H7 (cell line): ENCODE measurements at regions not wholly inside any gene's neighbourhood (a gene's known extent, or its start where the extent isn't known, plus 50 kb on each side); places are given as distances from the start of the nearest gene placed in this dataset.

Experiments used
- DNase-seq: peaks from one replicate; pipeline ENCODE4 v3.0.0; 2012
- H3K27me3 ChIP-seq: 2 replicates; pipeline ENCODE4 v1.6.0; 2011; ENCODE audit warnings: mild to moderate bottlenecking, low read length; ENCODE audit not compliant: control insufficient read depth, insufficient read depth
- H3K36me3 ChIP-seq: replicated peaks from 2 replicates; pipeline ENCODE4 v1.5.1; 2011; ENCODE audit warnings: low read length; ENCODE audit not compliant: control insufficient read depth, insufficient read depth
- H3K4me3 ChIP-seq: 2 replicates; pipeline ENCODE4 v1.5.1; 2011; ENCODE audit warnings: low read depth, mild to moderate bottlenecking, control low read depth, low read length, moderate library complexity; ENCODE audit not compliant: insufficient read depth

DNA sequence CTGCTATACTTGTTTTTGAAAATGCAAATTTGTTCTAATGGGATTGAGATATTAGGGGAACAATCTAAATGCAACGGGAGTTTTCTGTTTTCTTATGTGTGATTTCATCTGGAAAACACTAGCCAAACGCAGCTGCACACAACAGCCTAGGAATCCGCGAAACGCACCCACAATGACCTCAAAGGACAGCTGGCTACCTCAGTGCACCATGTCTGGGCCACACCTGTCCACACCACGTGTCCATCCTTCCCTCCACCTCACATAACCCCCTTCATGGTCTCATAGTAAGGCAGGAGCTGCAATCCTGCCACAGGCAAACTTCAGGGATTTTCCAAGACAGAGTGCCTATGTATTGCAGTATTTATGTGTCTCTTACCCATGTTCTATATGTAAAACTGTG is 382.5 kb upstream of the PRKCQ start:
- no peak overlapping the region for H3K4me3 ChIP-seq
- H3K27me3 ChIP-seq = no peaks in the 10 kb centered on the region
- H3K36me3 ChIP-seq = no peaks in the 10 kb centered on the region
- DNase-seq = no peak

DNA sequence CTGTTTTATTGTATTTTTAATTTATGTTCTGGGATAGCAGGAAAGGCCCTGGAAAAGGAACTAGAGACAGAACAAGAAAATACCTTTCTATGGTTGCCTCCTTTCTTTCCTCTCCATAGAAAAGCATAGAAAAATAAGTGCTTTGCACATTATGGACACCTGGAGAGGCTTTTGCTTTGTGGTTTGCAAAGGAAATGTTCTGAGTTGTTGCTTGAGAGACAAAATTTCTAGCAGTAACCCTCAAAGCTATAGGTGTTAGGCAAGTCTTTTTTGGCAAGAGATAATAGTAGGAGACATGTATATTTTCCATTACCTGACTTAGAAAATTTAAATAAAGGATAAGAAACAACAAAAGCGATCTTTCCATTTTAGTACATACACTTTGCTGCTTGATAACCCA is 378.6 kb upstream of the PRKCQ start:
- no peak for DNase-seq

DNA sequence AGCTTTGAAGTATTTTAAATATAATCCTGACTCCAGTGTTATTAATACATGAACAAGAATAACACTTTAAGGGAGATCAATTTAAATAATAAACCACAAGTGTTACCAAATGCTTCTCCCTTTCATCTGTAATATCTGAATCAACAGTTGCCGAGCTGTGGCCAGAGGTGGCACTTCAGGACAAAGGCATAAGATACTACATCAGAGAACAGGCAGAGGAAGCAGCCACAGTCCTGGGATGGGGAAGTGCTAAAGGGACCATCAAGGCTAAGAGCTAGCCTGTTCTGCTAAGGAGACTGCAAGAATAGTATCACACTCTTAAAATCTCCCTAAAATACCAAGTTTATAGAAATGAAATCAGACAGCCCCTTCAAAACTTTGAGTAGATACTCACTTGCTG is 378.2 kb upstream of the PRKCQ start:
- H3K36me3 ChIP-seq = no peaks in the 10 kb centered on the region
- peak; percentile 4 for DNase-seq
- no peaks in the 10 kb centered on the region for H3K27me3 ChIP-seq
- H3K4me3 ChIP-seq = no peak overlapping the region

More for the DNA sequence above, 378.6 kb upstream of the PRKCQ start:
- H3K4me3 ChIP-seq = no peak overlapping the region
- no peaks in the 10 kb centered on the region for H3K36me3 ChIP-seq
- no peaks in the 10 kb centered on the region for H3K27me3 ChIP-seq

DNA sequence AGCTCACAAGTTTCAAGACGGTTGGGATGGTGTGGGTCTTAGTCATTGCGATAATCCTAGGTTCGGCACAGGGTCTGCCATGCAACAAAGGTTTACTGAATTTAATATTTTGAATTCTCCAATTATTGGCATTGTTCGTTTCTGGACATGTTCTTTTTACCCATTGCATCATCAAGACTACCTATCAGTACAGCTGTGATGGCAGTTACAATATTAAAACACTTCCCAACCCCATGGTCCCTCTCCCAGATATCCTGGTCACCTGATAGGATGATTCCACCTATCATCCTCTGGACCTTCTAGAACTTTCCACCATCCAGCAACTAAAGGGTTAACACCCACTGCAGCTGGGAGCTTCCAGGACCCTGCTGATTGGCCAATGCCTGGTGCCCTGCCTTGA is 377.8 kb upstream of the PRKCQ start:
- no peaks in the 10 kb centered on the region for H3K27me3 ChIP-seq
- H3K4me3 ChIP-seq = no peak overlapping the region
- H3K36me3 ChIP-seq = no peaks in the 10 kb centered on the region
- DNase-seq = peak; percentile 11

DNA sequence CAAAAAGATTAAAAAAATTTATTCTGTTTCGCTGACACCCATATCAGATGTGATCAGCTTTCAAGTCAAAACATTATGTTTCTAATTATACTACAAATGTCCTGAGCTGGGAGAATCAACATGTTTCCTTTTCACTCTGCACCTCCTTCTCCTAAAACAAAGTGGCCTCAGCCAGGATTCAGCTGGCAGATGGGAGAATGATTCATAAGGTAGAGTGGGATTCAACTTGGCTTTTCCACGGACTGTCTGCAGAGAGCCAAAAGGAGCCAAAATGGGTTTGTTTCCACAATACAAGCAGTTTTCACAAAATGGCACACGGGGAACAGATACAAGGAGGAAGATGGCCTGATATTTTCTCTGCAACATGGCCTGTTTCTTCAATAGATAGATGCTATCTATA is 376.5 kb upstream of the PRKCQ start:
- Histone ChIP-seq H3K36me3 (no peaks in the 10 kb centered on the region), H3K27me3 (no peaks in the 10 kb centered on the region), H3K4me3 (no peak overlapping the region)
- DNase-seq = no peak

DNA sequence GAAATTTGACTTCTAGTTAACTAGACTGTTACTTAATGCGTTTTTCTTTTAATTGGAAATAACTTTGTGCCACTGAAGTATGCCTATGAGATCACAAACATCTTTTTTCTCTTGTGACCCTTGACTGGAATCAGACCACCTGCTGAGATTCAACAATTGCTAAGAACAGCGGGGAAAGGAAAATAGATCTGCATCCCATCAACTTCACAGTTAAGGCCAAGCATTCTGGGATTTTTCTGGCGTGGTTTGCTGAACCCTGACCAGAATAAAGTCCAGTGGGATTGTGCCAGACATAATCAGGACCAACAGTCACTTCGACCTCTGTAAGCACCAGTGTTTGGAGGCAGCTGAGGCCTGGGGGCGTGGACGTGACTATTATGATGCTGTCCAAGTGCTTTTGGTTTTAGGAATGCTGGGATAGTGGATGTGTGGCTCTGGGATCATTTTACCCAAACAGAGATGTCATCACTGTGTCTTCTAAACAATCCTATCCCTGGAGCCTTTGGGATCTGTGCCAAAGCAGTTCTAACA is 373.3 kb upstream of the PRKCQ start:
- Histone ChIP-seq H3K27me3 (no peaks in the 10 kb centered on the region), H3K36me3 (no peaks in the 10 kb centered on the region), H3K4me3 (no peak overlapping the region)
- DNase-seq = peak; percentile 9

DNA sequence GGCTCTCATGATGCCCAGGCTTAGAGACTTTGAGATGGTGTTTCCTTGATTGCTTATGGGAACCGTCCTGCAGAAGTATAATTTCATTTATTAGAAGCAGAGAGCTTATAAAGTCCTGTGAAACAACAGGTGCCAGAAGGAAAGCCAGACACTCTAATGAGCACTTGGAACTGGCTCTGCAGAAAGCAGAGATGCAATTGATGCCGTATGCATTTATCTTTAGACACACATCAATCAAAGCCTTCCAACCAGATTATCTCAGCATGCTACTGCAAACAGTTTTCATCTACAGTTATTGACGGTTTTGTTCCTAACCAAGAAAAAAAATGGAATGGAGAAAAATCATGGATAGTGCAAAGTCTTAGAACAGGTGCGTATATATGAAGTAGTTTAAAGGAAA is 371.7 kb upstream of the PRKCQ start:
- no peak for DNase-seq
- Histone ChIP-seq H3K36me3 (no peaks in the 10 kb centered on the region), H3K27me3 (no peaks in the 10 kb centered on the region), H3K4me3 (no peak overlapping the region)

DNA sequence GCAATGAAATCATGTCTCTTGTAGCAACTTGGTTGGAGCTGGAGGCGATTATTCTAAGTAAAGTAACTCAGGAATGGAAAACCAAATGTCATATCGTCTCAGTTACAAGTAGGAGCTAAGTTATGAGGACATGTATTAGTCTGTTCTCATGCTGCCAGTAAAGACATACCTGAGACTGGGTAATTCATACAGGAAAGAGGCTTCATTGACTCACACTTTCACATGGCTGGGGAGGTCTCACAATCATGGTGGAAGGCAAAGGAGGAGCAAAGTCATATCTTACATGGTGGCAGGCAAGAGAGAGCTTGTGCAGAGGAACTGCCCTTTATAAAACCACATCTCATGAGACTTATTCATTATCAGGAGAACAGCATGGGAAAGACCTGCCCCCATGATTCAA is 370.1 kb upstream of the PRKCQ start:
- H3K4me3 ChIP-seq = no peak overlapping the region
- H3K36me3 ChIP-seq = no peaks in the 10 kb centered on the region
- no peak for DNase-seq
- no peaks in the 10 kb centered on the region for H3K27me3 ChIP-seq

DNA sequence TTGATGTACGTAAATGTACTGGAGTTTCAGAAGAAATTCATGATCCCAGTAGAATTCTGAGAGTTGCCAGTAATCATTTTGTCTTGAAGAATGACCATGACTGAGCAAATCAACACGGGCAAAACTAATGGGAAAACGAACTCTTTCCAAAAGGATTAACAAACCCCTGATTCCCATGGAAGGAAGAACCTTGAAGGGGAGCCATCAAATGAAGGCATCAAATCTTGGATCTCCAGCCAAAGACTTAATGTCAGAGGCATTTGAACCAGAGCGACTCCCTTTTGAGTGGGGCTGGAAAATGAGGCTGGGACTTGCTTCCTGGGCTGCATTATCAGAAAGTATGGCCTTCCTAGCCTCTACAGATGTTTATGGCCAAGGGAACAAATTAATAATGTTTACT is 364.4 kb upstream of the PRKCQ start:
- DNase-seq = no peak
- no peaks in the 10 kb centered on the region for H3K27me3 ChIP-seq

DNA sequence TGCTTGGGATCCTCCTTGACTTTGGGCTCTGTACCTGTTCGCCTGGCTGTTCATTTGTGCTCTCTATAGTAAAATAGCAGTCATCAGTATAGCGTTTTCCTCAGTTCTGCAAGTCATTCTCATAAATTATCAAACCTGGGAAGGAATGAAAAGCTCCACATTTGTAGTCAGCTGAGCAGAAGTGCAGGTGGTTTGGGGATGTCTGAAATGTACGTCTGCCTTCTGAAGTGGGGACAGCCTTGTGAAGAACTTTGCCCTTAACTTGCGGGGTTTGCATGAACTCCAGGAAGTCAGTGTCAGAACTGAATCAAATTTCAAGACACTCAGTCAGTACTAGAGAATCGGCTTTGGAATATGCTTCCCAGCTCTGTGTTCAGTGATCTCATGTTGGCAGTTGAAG is 358.3 kb upstream of the PRKCQ start:
- H3K4me3 ChIP-seq = no peak overlapping the region
- no peaks in the 10 kb centered on the region for H3K27me3 ChIP-seq
- no peaks in the 10 kb centered on the region for H3K36me3 ChIP-seq
- no peak for DNase-seq

More for the DNA sequence above, 364.4 kb upstream of the PRKCQ start:
- H3K36me3 ChIP-seq = no peaks in the 10 kb centered on the region
- H3K4me3 ChIP-seq = no peak overlapping the region

DNA sequence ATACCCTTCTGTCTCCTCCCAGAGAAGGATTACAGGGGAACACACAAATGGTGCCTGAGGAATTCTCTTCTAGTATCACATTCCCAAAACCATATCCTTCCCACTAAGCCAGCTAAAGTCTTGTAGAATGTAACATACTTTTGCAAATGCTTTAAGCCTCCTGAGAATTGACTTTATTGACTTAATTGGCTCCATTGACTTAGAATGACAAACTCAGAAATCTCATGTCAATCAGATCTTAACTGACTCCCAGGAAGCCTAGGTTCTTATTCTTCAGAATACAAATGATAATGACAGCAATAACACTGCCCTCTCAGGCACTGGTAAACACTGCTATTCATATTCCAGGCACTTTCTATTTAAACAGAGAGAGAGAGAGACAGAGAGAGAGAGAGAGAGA is 356.9 kb upstream of the PRKCQ start:
- H3K4me3 ChIP-seq = no peak overlapping the region

DNA sequence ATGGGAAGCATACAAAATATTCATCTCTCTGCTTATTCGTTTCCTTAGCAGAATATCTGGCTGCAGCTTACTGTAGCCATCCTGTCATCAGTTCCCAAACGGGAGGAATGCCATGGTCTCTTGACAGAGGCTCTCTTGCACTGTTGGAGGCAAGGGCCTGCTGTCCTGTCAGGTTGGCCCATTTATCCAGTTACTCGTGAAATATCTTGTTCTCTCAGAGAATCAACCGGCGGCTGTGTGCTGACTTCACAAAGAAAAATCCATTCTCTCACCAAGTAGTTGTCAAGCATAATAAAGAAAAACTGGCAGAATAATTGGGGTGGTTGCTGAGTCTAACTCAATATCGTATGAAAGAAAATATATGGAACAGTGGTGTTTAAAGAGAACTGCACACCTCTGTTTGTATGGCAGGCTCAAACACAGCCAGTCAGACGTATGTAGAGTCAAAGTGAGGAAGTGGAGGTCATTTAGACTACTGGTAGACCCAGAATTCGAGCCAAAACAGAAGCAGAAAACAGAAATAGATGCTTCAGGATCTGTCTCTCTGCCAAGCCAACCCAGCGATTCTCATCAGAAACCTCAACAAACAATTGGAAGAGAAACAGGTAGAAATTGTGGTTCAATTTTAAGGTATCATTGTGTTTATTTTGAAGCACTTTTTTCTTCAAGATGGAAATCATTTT is 349.2 kb upstream of the PRKCQ start:
- H3K27me3 ChIP-seq = no peaks in the 10 kb centered on the region
- no peaks in the 10 kb centered on the region for H3K36me3 ChIP-seq
- DNase-seq = no peak
- no peak overlapping the region for H3K4me3 ChIP-seq

More for the DNA sequence above, 356.9 kb upstream of the PRKCQ start:
- Histone ChIP-seq H3K36me3 (no peaks in the 10 kb centered on the region), H3K27me3 (no peaks in the 10 kb centered on the region)
- DNase-seq = no peak

DNA sequence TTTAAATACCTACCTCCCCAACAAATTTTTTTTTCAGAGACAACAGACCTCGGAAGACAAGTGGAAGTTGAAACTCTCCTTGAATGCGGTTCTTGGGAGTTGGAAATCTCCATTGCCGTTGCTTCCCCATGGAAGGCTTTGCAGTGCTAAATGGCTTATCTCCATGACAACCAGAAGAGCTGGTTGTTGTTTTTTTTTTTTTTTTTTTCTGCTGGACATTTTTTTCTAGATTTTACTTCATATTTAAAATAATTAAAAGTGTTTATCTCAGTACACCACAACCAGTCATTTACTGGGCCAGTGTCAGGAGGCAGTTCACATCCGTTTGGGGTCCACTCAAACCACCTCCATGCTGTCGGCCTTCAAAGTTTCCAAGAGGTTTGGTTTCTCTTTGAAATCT is 348.5 kb upstream of the PRKCQ start:
- no peak for DNase-seq
- Histone ChIP-seq H3K27me3 (no peaks in the 10 kb centered on the region), H3K4me3 (no peak overlapping the region), H3K36me3 (no peaks in the 10 kb centered on the region)

DNA sequence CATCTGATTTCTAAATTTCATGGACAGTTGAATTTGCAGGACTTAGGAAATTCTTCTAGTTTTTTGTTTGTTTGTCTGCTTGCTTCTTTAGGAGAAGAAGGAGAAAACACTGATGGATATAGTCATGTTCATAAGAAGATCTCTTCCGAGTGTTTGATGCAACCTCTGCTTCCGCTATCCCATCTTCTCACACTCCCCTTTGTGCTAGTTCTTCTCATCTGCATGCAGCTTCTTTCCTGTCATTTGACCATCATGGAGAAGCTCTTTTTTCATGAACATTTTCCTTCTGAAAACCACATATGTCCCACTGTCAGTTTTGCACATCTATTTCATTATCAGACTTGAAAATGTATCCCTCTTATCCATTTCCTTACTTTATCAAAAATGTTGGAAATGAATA is 346.9 kb upstream of the PRKCQ start:
- no peak for DNase-seq
- H3K4me3 ChIP-seq = no peak overlapping the region
- H3K36me3 ChIP-seq = no peaks in the 10 kb centered on the region
- H3K27me3 ChIP-seq = no peaks in the 10 kb centered on the region

DNA sequence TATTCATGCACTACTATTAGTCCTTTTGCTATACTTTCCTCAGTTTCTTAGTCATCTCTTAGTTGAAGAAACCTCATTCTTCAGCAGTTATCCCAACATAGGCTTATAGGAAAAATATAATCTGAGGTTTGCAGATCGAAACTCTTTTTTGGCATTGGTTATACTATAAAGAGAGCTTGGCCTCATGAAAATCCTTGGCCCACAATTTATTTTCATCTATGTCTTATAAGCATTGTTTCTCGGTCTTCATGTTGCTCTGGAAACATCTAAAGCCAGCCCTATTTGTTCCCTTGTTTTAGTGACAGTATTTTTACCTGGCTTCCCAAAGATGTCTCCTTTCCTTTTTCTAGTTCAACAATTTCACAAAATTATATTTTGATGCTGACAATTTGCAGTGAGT is 345.1 kb upstream of the PRKCQ start:
- Histone ChIP-seq H3K36me3 (no peaks in the 10 kb centered on the region), H3K27me3 (no peaks in the 10 kb centered on the region), H3K4me3 (no peak overlapping the region)
- no peak for DNase-seq

DNA sequence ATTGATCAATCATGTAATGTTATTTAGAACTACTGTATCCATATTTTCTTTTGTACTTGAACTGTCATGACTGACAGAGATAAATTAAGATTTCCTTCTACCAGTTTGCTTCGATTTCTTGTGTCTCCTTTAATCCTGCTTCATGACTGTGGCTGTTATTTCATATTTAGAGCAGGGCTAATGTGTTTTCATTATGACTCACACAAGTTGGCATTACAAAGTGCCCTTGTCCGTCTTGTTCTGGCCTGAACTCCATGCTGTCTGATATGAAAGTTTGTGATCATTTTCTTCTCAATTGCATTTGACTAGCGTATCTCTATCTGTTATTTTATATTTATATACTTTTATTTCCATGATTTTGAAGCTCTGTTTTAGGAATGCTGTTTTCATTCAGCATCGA is 344.1 kb upstream of the PRKCQ start:
- H3K4me3 ChIP-seq = no peak overlapping the region
- no peak for DNase-seq

More for the DNA sequence above, 344.1 kb upstream of the PRKCQ start:
- Histone ChIP-seq H3K27me3 (no peaks in the 10 kb centered on the region), H3K36me3 (no peaks in the 10 kb centered on the region)
